K562 (cell line): ENCODE measurements at regions not wholly inside any gene's neighbourhood (a gene's known extent, or its start where the extent isn't known, plus 50 kb on each side); places are given as distances from the start of the nearest gene placed in this dataset.

ENCODE experiments used
- ATAC-seq: fragments of 200-7000 bp; cut with Tn5 transposase; 3 replicates; pipeline ENCODE4 v1.9.1; 2020; ENCODE audit warnings: moderate library complexity
- BruUV-seq: library from RNA; stranded (reverse); fragments of 400-500 nt; replicated peaks from 2 replicates; lab custom pipeline; 2021; lab: Mats Ljungman, UMichigan
- CTCF ChIA-PET: fragments of 300-600 bp; formaldehyde crosslinking; extraction: SDS; loops from one replicate; lab custom pipeline; 2021; ENCODE audit warnings: low intra/inter-chr PET ratio; lab: Yijun Ruan, JAX
- POLR2A ChIA-PET: fragments of 300-600, 350-650 bp; sonication (Branson Sonifier 250); formaldehyde crosslinking; extraction: SDS; loops from one replicate; lab custom pipeline; 2021; ENCODE audit warnings: antibody characterized with exemption, inconsistent platforms; lab: Yijun Ruan, JAX
- DNase-seq, 4 experiments: peaks; one replicate each; pipeline versions ENCODE4 v3.0.0 to v3.0.0-alpha.2; 2011 to 2018; ENCODE audit warnings: low spot score in 3 of 4, mixed read lengths in 3 of 4; ENCODE audit errors: extremely low read depth in 1 of 4
- FAIRE-seq: peaks from 2 replicates; lab custom pipeline; 2011; peaks lifted over from hg19 to GRCh38; lab: Jason Lieb, UNC
- H2AFZ ChIP-seq: 2 replicates; pipeline ENCODE4 v1.6.0; 2011; ENCODE audit warnings: low read depth, low read length, control low read depth, inconsistent platforms
- H3K27ac ChIP-seq: fragments of 200-600 bp; 3 replicates; pipeline ENCODE4 v1.8.0; 2011; ENCODE audit warnings: low read depth, mild to moderate bottlenecking, control low read depth, inconsistent platforms, low read length, moderate library complexity, mixed read lengths; ENCODE audit errors: extremely low read depth
- H3K27me3 ChIP-seq, 2 experiments: fragments of 300-600 bp in 1 of 2; 2 replicates in 1 of 2; 3 replicates in 1 of 2; pipeline versions ENCODE4 v1.6.0 to v1.8.0; 2011; ENCODE audit warnings: inconsistent platforms in 2 of 2, low read length in 2 of 2, mild to moderate bottlenecking in 1 of 2, mixed read lengths in 1 of 2, moderate library complexity in 1 of 2; ENCODE audit not compliant: control insufficient read depth in 2 of 2, insufficient read depth in 2 of 2
- H3K36me3 ChIP-seq: fragments of 300-600 bp; 3 replicates; pipeline ENCODE4 v1.8.0; 2011; ENCODE audit warnings: mild to moderate bottlenecking, low read length, inconsistent platforms; ENCODE audit not compliant: control insufficient read depth, insufficient read depth
- H3K4me1 ChIP-seq, 2 experiments: fragments of 200-600 bp in 1 of 2; replicated peaks in 1 of 2; 2 replicates in 1 of 2; 3 replicates in 1 of 2; pipeline versions ENCODE4 v1.5.1 to v1.8.0; 2011; ENCODE audit warnings: inconsistent platforms in 2 of 2, low read length in 2 of 2, mild to moderate bottlenecking in 1 of 2, mixed read lengths in 1 of 2, moderate library complexity in 1 of 2; ENCODE audit not compliant: control insufficient read depth in 2 of 2, insufficient read depth in 2 of 2
- H3K4me2 ChIP-seq: 2 replicates; pipeline ENCODE4 v1.6.1; 2011; ENCODE audit warnings: low read length, control low read depth, inconsistent platforms, mixed read lengths; ENCODE audit not compliant: insufficient read depth
- H3K4me3 ChIP-seq: fragments of 200-600 bp; sonication (generic), shearing (Covaris generic); 2 replicates; pipeline ENCODE4 v1.5.1; 2016; ENCODE audit warnings: control low read depth, inconsistent platforms
- H3K79me2 ChIP-seq: fragments of 200-600 bp; 3 replicates; pipeline ENCODE4 v1.8.0; 2011; ENCODE audit warnings: low read length, inconsistent platforms; ENCODE audit not compliant: control insufficient read depth, insufficient read depth
- H3K9ac ChIP-seq, 2 experiments: 2 replicates each; pipeline versions ENCODE4 v1.6.0 to v1.6.1; 2011; ENCODE audit warnings: low read depth in 2 of 2, low read length in 2 of 2, control low read depth in 1 of 2, inconsistent platforms in 1 of 2, mild to moderate bottlenecking in 1 of 2, mixed read lengths in 1 of 2; ENCODE audit not compliant: insufficient read depth in 1 of 2
- H3K9me1 ChIP-seq: one replicate; pipeline ENCODE4 v1.6.0; 2011; ENCODE audit warnings: inconsistent platforms, mild to moderate bottlenecking, low read length, moderate library complexity; ENCODE audit not compliant: control insufficient read depth, insufficient read depth
- H3K9me3 ChIP-seq: replicated peaks from 2 replicates; pipeline ENCODE4 v1.5.1; 2011; ENCODE audit warnings: low read depth, low read length, inconsistent platforms; ENCODE audit not compliant: control insufficient read depth, insufficient read depth
- H4K20me1 ChIP-seq: replicated peaks from 2 replicates; pipeline ENCODE4 v1.6.1; 2011; ENCODE audit warnings: low read length, inconsistent platforms, mixed read lengths; ENCODE audit not compliant: control insufficient read depth, insufficient read depth
- BHLHE40 ChIP-seq: IDR thresholded peaks from 2 replicates; pipeline ENCODE4 v1.6.1; 2011; ENCODE audit warnings: low read length, improper control_type of control experiment
- CBX2 ChIP-seq: fragments of 200-600 bp; sonication (generic); IDR thresholded peaks from one replicate; pipeline ENCODE4 v1.6.1; 2012; ENCODE audit warnings: mild to moderate bottlenecking, low read length, inconsistent platforms; ENCODE audit not compliant: insufficient read depth, poor library complexity, severe bottlenecking
- CCNT2 ChIP-seq: IDR thresholded peaks from 2 replicates; pipeline ENCODE4 v1.6.1; 2011; ENCODE audit warnings: borderline replicate concordance, low read depth, mild to moderate bottlenecking, moderate library complexity, mixed read lengths, low read length; ENCODE audit not compliant: insufficient read length; ENCODE audit errors: extremely low read depth
- DMBX1 ChIP-seq: fragments of 250-450 bp; sonication (Bioruptor Pico); IDR thresholded peaks from 2 replicates; pipeline ENCODE4 v1.8.0; 2022; ENCODE audit warnings: inconsistent platforms, mild to moderate bottlenecking, moderate library complexity, borderline replicate concordance
- GATA2 ChIP-seq: sonication (generic); formaldehyde crosslinking; IDR thresholded peaks from 2 replicates; pipeline ENCODE4 v1.4.0; 2020; ENCODE audit warnings: mild to moderate bottlenecking, missing genetic modification reagents
- GTF2E2 ChIP-seq: fragments of 200-800 bp; sonication (Bioruptor generic); IDR thresholded peaks from 2 replicates; pipeline ENCODE4 v1.6.1; 2016; ENCODE audit warnings: missing genetic modification characterization, missing compliant biosample characterization
- HNRNPL ChIP-seq: fragments of 200-400 bp; formaldehyde crosslinking; IDR thresholded peaks from 2 replicates; pipeline ENCODE4 v1.6.1; 2017; ENCODE audit warnings: low read depth, mild to moderate bottlenecking, low read length
- NCOA2 ChIP-seq, 2 experiments: fragments of 450-650 bp; IDR thresholded peaks; 2 replicates each; pipeline ENCODE4 v1.6.1; 2018; ENCODE audit warnings: mild to moderate bottlenecking in 2 of 2, moderate library complexity in 1 of 2; ENCODE audit not compliant: partially characterized antibody in 2 of 2
- RCOR1 ChIP-seq, 2 experiments: IDR thresholded peaks; 2 replicates each; pipeline ENCODE4 v1.6.1; 2012; ENCODE audit warnings: low read depth in 2 of 2, low read length in 2 of 2, borderline replicate concordance in 1 of 2, improper control_type of control experiment in 1 of 2
- TBL1XR1 ChIP-seq, 2 experiments: IDR thresholded peaks; 2 replicates each; pipeline ENCODE4 v1.6.1; 2012; ENCODE audit warnings: improper control_type of control experiment in 2 of 2, low read length in 2 of 2, mild to moderate bottlenecking in 1 of 2
- TCFL5 ChIP-seq: fragments of 250-450 bp; sonication (Bioruptor Pico); conservative IDR thresholded peaks from 2 replicates; pipeline ENCODE4 v1.6.1; 2021; ENCODE audit warnings: mild to moderate bottlenecking, moderate library complexity, matching md5 sums
- ZHX1 ChIP-seq: fragments of 150-350 bp; conservative IDR thresholded peaks from 2 replicates; pipeline ENCODE4 v1.6.1; 2014; ENCODE audit warnings: low read length
- ZNF134 ChIP-seq: fragments of 250-450 bp; sonication (Bioruptor Pico); conservative IDR thresholded peaks from 2 replicates; pipeline ENCODE4 v1.4.0; 2020
- ZNF41 ChIP-seq: fragments of 250-450 bp; sonication (Bioruptor Pico); conservative IDR thresholded peaks from 2 replicates; pipeline ENCODE4 v1.4.0; 2020; ENCODE audit warnings: mild to moderate bottlenecking
- whole genome bisulfite sequencing: fragments of 100-300 bp; shearing (Covaris generic); methylation state at CpG from one replicate; pipeline ENCODE4 v1.1.6; 2016; ENCODE audit warnings: low coverage, mixed read lengths; ENCODE audit not compliant: insufficient coverage; ENCODE audit errors: missing lambda C conversion rate; 5-methylcytosine and 5-hydroxymethylcytosine counted together
- in situ Hi-C: fragments of 300-500 bp; cut with MboI; formaldehyde crosslinking; loops from 4 replicates; pipeline ENCODE4 v1.15.0; 2018; ENCODE audit warnings: inconsistent platforms, mixed read lengths
- intact Hi-C: fragments of 100-400 bp; cut with micrococcal nuclease; formaldehyde crosslinking; loops from 2 replicates; pipeline ENCODE4 v1.14.2; 2022

DNA sequence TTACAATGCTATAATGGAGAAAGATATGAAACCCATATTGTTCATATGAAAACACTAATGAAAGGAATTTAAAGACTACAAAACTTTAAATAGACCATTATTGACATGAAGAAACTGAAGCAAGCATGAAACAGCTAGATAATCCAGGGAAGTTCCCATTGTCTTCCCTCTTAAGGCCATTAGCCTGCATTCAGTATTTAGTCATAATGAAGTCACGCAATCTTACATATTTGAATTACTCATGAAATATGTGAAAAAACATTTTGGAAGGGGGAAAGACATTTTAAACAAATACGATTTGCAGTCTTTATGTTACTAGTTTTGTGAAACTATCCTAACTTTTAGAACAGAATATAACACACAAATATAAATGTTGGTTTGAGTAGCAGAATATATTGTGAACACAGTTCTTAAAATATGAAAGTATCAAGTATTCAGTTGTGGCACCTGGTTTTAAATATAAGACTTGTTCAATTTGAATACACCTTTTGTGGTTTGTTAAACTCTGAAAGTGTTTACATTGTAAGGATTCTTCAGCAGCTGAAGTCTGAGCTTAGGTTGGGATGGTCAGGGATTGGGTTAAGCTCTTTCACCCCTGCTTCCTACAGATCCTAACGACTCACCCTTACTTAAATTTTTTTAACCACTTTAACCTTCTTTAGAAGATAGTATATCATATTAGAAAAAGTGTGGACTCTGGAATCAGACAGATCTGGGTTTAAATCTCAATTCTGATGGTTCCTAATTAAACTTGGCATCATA lies 500.3 kb upstream of the TENM4 start (continued):
- TF ChIP-seq ZHX1 (no peak), DMBX1 (CRISPR knock-in tag) (no peak), TCFL5 (CRISPR knock-in tag) (no peak), GATA2 (no peak)

DNA sequence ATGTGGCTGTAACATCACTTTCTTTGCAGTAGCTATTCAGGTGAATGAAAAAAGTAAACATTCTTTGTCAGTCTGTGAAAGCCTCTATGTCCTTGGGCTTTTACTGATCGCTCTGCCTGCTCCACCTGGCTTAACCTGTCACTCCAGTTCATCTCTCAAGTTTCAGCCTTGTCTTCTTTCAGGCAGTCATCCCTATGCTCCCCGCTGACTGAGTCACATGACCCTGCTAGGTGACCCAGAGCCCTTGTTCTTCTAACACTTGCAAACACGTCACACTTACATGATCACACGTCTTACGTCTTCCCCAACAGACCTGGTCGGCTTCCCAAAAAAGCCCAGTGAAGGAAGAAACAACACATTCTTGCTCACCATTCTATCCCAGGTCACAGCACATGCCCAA lies 499.3 kb upstream of the TENM4 start:
- Histone ChIP-seq H3K27me3 (no peaks in the 10 kb centered on the region), H3K4me3 (no peak overlapping the region), H3K9ac (no peak overlapping the region), H3K27ac (no peak overlapping the region), H2AFZ (no peak overlapping the region), H3K9me3 (no peaks in the 10 kb centered on the region), H3K4me1 (no peaks in the 10 kb centered on the region), H3K79me2 (no peaks in the 10 kb centered on the region), H3K36me3 (no peaks in the 10 kb centered on the region), H4K20me1 (no peaks in the 10 kb centered on the region), H3K9me1 (no peaks in the 10 kb centered on the region), H3K4me2 (no peak overlapping the region)
- WGBS = 2% methylated on average over 6 of the region's 6 CpGs
- FAIRE-seq (no peak), ATAC-seq (no peak), DNase-seq (no peak)
- ChIA-PET CTCF (no interaction called here), POLR2A (no interaction called here)
- BruUV-seq = no TSS peak
- intact Hi-C loops = no loop called here
- in situ Hi-C loops = no loop called here
- TF ChIP-seq CBX2 = no peak
- no peak for TF ChIP-seq HNRNPL
- TF ChIP-seq ZNF134 (CRISPR knock-in tag) = no peak
- no peak for TF ChIP-seq TBL1XR1 (IDR thresholded peaks at IDR 0.05; ENCODE audit: low read length in 2 of 2)
- TF ChIP-seq CCNT2 = no peak
- no peak for TF ChIP-seq TCFL5 (CRISPR knock-in tag)
- no peak for TF ChIP-seq GTF2E2
- no peak for TF ChIP-seq BHLHE40
- TF ChIP-seq RCOR1 (IDR thresholded peaks at IDR 0.05; ENCODE audit: borderline replicate concordance in 1 of 2, low read depth in 2 of 2, low read length in 2 of 2) = no peak
- no peak for TF ChIP-seq NCOA2 (IDR thresholded peaks at IDR 0.05; ENCODE audit: partially characterized antibody in 2 of 2)
- TF ChIP-seq ZNF41 (CRISPR knock-in tag) = no peak
